Fibroblast of lung (primary cell): ENCODE measurements at regions not wholly inside any gene's neighbourhood (a gene's known extent, or its start where the extent isn't known, plus 50 kb on each side); places are given as distances from the start of the nearest gene placed in this dataset.

Experiments
- DNase-seq, 2 donors: peaks; one replicate each; pipeline versions ENCODE4 v3.0.0 to v3.0.0-alpha.2; 2010; ENCODE audit warnings: low read depth in 2 of 2
- H2AFZ ChIP-seq: 2 replicates; pipeline ENCODE4 v1.5.1; 2012; ENCODE audit warnings: low read length, control low read depth, inconsistent platforms
- H3K27ac ChIP-seq: 2 replicates; pipeline ENCODE4 v1.5.1; 2011; ENCODE audit warnings: low read length, control low read depth; ENCODE audit not compliant: insufficient read depth
- H3K27me3 ChIP-seq: 2 replicates; pipeline ENCODE4 v1.5.1; 2011; ENCODE audit warnings: mild to moderate bottlenecking, low read length; ENCODE audit not compliant: control insufficient read depth, insufficient read depth
- H3K36me3 ChIP-seq: 2 replicates; pipeline ENCODE4 v1.5.1; 2011; ENCODE audit warnings: low read length; ENCODE audit not compliant: control insufficient read depth, insufficient read depth
- H3K4me1 ChIP-seq: 2 replicates; pipeline ENCODE4 v1.5.1; 2011; ENCODE audit warnings: low read length; ENCODE audit not compliant: control insufficient read depth, insufficient read depth; ENCODE audit errors: extremely low read depth
- H3K4me2 ChIP-seq: 2 replicates; pipeline ENCODE4 v1.5.1; 2011; ENCODE audit warnings: low read length, control low read depth; ENCODE audit not compliant: insufficient read depth; ENCODE audit errors: extremely low read depth
- H3K4me3 ChIP-seq, 4 experiments: fragments of 200-600 bp in 1 of 4; sonication (generic) in 1 of 4; replicated peaks in 1 of 4; 2 replicates each; pipeline ENCODE4 v1.5.1; 2011 to 2016; ENCODE audit warnings: low read length in 4 of 4, low read depth in 3 of 4, mild to moderate bottlenecking in 3 of 4, control low read depth in 2 of 4, inconsistent platforms in 1 of 4, mixed read lengths in 1 of 4; ENCODE audit not compliant: insufficient read depth in 1 of 4; ENCODE audit errors: control extremely low read depth in 1 of 4
- H3K79me2 ChIP-seq: 2 replicates; pipeline ENCODE4 v1.5.1; 2012; ENCODE audit warnings: mild to moderate bottlenecking, low read length, inconsistent platforms; ENCODE audit not compliant: control insufficient read depth, insufficient read depth
- H3K9ac ChIP-seq: 2 replicates; pipeline ENCODE4 v1.5.1; 2011; ENCODE audit warnings: mild to moderate bottlenecking, low read length, control low read depth; ENCODE audit not compliant: insufficient read depth
- H3K9me3 ChIP-seq: 2 replicates; pipeline ENCODE4 v1.5.1; 2012; ENCODE audit warnings: low read depth, low read length; ENCODE audit not compliant: control insufficient read depth, insufficient read depth
- H4K20me1 ChIP-seq: 2 replicates; pipeline ENCODE4 v1.5.1; 2011; ENCODE audit warnings: low read length; ENCODE audit not compliant: control insufficient read depth, insufficient read depth; ENCODE audit errors: extremely low read depth
- CTCF ChIP-seq, 2 donors: IDR thresholded peaks in 1 of 2; conservative IDR thresholded peaks in 1 of 2; 1 replicate in 1 of 2; 2 replicates in 1 of 2; pipeline ENCODE4 v1.5.1; 2011 to 2012; ENCODE audit warnings: low read length in 2 of 2, control low read depth in 1 of 2, inconsistent platforms in 1 of 2, low read depth in 1 of 2, mild to moderate bottlenecking in 1 of 2
- EZH2 ChIP-seq: IDR thresholded peaks from 2 replicates; pipeline ENCODE4 v1.5.1; 2012; ENCODE audit warnings: low read length, control low read depth, mild to moderate bottlenecking; ENCODE audit errors: missing control alignments

GRCh38 chr21:28339403-28339802 is 653.3 kb downstream of the LTN1 start:
- H3K9me3 ChIP-seq = no peaks in the 10 kb centered on the region
- H3K9ac ChIP-seq = no peak overlapping the region
- H3K36me3 ChIP-seq = no peaks in the 10 kb centered on the region
- peaks cover 5% of the 10 kb centered on the region for H3K4me1 ChIP-seq
- TF ChIP-seq CTCF (conservative IDR thresholded peaks at IDR 0.05 in 1 of 2, IDR thresholded peaks at IDR 0.05 in 1 of 2; ENCODE audit: low read depth in 1 of 2, low read length in 2 of 2) = no peak
- TF ChIP-seq EZH2 = no peak
- H3K27ac ChIP-seq = no peak overlapping the region
- no peaks in the 10 kb centered on the region for H3K27me3 ChIP-seq
- no peaks in the 10 kb centered on the region for H3K79me2 ChIP-seq
- no peak for DNase-seq
- no peak overlapping the region for H3K4me2 ChIP-seq
- no peak overlapping the region for H3K4me3 ChIP-seq
- H4K20me1 ChIP-seq = no peaks in the 10 kb centered on the region
- no peak overlapping the region for H2AFZ ChIP-seq

- H3K9ac ChIP-seq = no peak overlapping the region
- H3K79me2 ChIP-seq = no peaks in the 10 kb centered on the region
- no peak overlapping the region for H3K27ac ChIP-seq
- TF ChIP-seq EZH2 (no peak), CTCF (conservative IDR thresholded peaks at IDR 0.05 in 1 of 2, IDR thresholded peaks at IDR 0.05 in 1 of 2; ENCODE audit: low read depth in 1 of 2, low read length in 2 of 2) (no peak)
- H3K4me3 ChIP-seq = no peak overlapping the region
- no peak for DNase-seq
- H3K4me2 ChIP-seq = no peak overlapping the region
- H2AFZ ChIP-seq = peak overlapping the region; percentile 40
- H3K36me3 ChIP-seq = no peaks in the 10 kb centered on the region
- H3K9me3 ChIP-seq = no peaks in the 10 kb centered on the region
- H4K20me1 ChIP-seq = no peaks in the 10 kb centered on the region
- H3K27me3 ChIP-seq = no peaks in the 10 kb centered on the region
- peaks cover 5% of the 10 kb centered on the region for H3K4me1 ChIP-seq
Observed at GRCh38 chr21:28338701-28339305, 653.9 kb downstream of the LTN1 start.

- Histone ChIP-seq H3K4me1 (peaks cover 5% of the 10 kb centered on the region), H3K9ac (no peak overlapping the region), H3K9me3 (no peaks in the 10 kb centered on the region), H3K36me3 (no peaks in the 10 kb centered on the region), H3K27me3 (no peaks in the 10 kb centered on the region), H3K79me2 (no peaks in the 10 kb centered on the region), H2AFZ (no peak overlapping the region), H4K20me1 (no peaks in the 10 kb centered on the region), H3K4me2 (no peak overlapping the region), H3K4me3 (no peak overlapping the region), H3K27ac (peak overlapping the region; percentile 32)
- TF ChIP-seq EZH2 (no peak), CTCF (conservative IDR thresholded peaks at IDR 0.05 in 1 of 2, IDR thresholded peaks at IDR 0.05 in 1 of 2; ENCODE audit: low read depth in 1 of 2, low read length in 2 of 2) (peak; percentile 8 to 47)
- peak; percentile 44 to 86 for DNase-seq
Observed at GRCh38 chr21:28337315-28337714, 655.4 kb downstream of the LTN1 start.
